ENCODE measurements at regions not wholly inside any gene's neighbourhood (a gene's known extent, or its start where the extent isn't known, plus 50 kb on each side); places are given as distances from the start of the nearest gene placed in this dataset.

DNA sequence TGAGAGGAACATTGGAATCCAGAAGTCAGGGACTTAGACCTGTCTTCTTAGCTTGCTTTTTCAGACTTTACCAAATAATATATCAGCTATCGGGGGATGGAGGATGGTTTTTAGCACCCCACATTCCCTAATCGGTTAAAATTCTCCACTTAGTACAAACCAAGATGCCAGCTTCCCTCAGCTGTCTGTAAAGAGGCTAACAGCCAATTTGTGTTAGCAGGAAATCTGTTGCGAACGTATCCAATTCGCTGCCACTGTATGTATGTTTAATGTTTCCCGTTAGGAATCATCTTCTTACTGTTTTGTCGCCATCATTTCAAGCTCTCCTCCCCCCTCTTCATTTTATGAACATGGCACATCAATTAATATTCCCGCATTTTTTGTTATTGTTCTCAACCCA, 289.0 kb downstream of the BCL11B start:
- TF ChIP-seq, protein P1, sequence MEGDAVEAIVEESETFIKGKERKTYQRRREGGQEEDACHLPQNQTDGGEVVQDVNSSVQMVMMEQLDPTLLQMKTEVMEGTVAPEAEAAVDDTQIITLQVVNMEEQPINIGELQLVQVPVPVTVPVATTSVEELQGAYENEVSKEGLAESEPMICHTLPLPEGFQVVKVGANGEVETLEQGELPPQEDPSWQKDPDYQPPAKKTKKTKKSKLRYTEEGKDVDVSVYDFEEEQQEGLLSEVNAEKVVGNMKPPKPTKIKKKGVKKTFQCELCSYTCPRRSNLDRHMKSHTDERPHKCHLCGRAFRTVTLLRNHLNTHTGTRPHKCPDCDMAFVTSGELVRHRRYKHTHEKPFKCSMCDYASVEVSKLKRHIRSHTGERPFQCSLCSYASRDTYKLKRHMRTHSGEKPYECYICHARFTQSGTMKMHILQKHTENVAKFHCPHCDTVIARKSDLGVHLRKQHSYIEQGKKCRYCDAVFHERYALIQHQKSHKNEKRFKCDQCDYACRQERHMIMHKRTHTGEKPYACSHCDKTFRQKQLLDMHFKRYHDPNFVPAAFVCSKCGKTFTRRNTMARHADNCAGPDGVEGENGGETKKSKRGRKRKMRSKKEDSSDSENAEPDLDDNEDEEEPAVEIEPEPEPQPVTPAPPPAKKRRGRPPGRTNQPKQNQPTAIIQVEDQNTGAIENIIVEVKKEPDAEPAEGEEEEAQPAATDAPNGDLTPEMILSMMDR (IDR thresholded peaks at IDR 0.05) = no peak
- no peak for TF ChIP-seq POLR2A (IDR thresholded peaks at IDR 0.05)

Measured in breast epithelium (tissue), 3 donors.